IPS-18a (cell line): ENCODE measurements at regions not wholly inside any gene's neighbourhood (a gene's known extent, or its start where the extent isn't known, plus 50 kb on each side); places are given as distances from the start of the nearest gene placed in this dataset.

Source experiments
- H3K27ac ChIP-seq: one replicate; pipeline ENCODE4 v1.5.1; 2013; ENCODE audit warnings: low read length
- H3K27me3 ChIP-seq: one replicate; pipeline ENCODE4 v1.6.1; 2013; ENCODE audit warnings: mild to moderate bottlenecking, low read length; ENCODE audit not compliant: control insufficient read depth, insufficient read depth
- H3K36me3 ChIP-seq: one replicate; pipeline ENCODE4 v1.6.1; 2013; ENCODE audit warnings: low read depth, low read length; ENCODE audit not compliant: control insufficient read depth
- H3K4me1 ChIP-seq: one replicate; pipeline ENCODE4 v1.6.1; 2013; ENCODE audit warnings: low read depth, low read length; ENCODE audit not compliant: control insufficient read depth
- H3K4me3 ChIP-seq: one replicate; pipeline ENCODE4 v1.5.1; 2013; ENCODE audit warnings: low read length
- H3K9ac ChIP-seq: one replicate; pipeline ENCODE4 v1.6.1; 2013; ENCODE audit warnings: mild to moderate bottlenecking, low read length, moderate library complexity
- H3K9me3 ChIP-seq: one replicate; pipeline ENCODE4 v1.6.1; 2013; ENCODE audit warnings: low read depth, low read length; ENCODE audit not compliant: control insufficient read depth

- no peak overlapping the region for H3K9ac ChIP-seq
- peaks cover 40% of the 10 kb centered on the region for H3K4me1 ChIP-seq
Observed at GRCh38 chr9:24488896-24489295, 56.8 kb downstream of the IZUMO3 start.

GRCh38 chr9:24487946-24488345 is 57.8 kb downstream of the IZUMO3 start:
- Histone ChIP-seq H3K9me3 (no peaks in the 10 kb centered on the region), H3K27ac (no peak overlapping the region), H3K4me3 (no peak overlapping the region), H3K4me1 (peaks cover 42% of the 10 kb centered on the region), H3K36me3 (no peaks in the 10 kb centered on the region), H3K27me3 (no peaks in the 10 kb centered on the region), H3K9ac (no peak overlapping the region)

More at GRCh38 chr9:24488896-24489295, 56.8 kb downstream of the IZUMO3 start:
- Histone ChIP-seq H3K27me3 (no peaks in the 10 kb centered on the region), H3K9me3 (no peaks in the 10 kb centered on the region), H3K4me3 (no peak overlapping the region), H3K36me3 (no peaks in the 10 kb centered on the region), H3K27ac (no peak overlapping the region)

GRCh38 chr9:24487250-24487861 is 58.3 kb downstream of the IZUMO3 start:
- H3K9me3 ChIP-seq: no peaks in the 10 kb centered on the region
- H3K4me1 ChIP-seq: peaks cover 42% of the 10 kb centered on the region
- no peak overlapping the region for H3K27ac ChIP-seq
- no peaks in the 10 kb centered on the region for H3K27me3 ChIP-seq
- H3K4me3 ChIP-seq: no peak overlapping the region
- no peak overlapping the region for H3K9ac ChIP-seq
- H3K36me3 ChIP-seq: no peaks in the 10 kb centered on the region

- Histone ChIP-seq H3K4me3 (no peak overlapping the region), H3K27ac (no peak overlapping the region), H3K36me3 (no peaks in the 10 kb centered on the region), H3K9ac (no peak overlapping the region), H3K27me3 (no peaks in the 10 kb centered on the region), H3K4me1 (peaks cover 21% of the 10 kb centered on the region), H3K9me3 (no peaks in the 10 kb centered on the region)
Observed at GRCh38 chr9:24479361-24480059, 66.2 kb downstream of the IZUMO3 start.

- no peaks in the 10 kb centered on the region for H3K27me3 ChIP-seq
- H3K27ac ChIP-seq: no peak overlapping the region
- no peaks in the 10 kb centered on the region for H3K36me3 ChIP-seq
- no peak overlapping the region for H3K4me3 ChIP-seq
- H3K9ac ChIP-seq: no peak overlapping the region
- peaks cover 15% of the 10 kb centered on the region for H3K4me1 ChIP-seq
- H3K9me3 ChIP-seq: no peaks in the 10 kb centered on the region
Observed at GRCh38 chr9:24464319-24464951, 81.3 kb downstream of the IZUMO3 start.

GRCh38 chr9:24462951-24463350 is 82.7 kb downstream of the IZUMO3 start:
- Histone ChIP-seq H3K9me3 (no peaks in the 10 kb centered on the region), H3K27ac (no peak overlapping the region), H3K9ac (no peak overlapping the region), H3K36me3 (no peaks in the 10 kb centered on the region), H3K27me3 (no peaks in the 10 kb centered on the region), H3K4me3 (no peak overlapping the region), H3K4me1 (peaks cover 15% of the 10 kb centered on the region)

GRCh38 chr9:24460781-24461180 is 84.9 kb downstream of the IZUMO3 start:
- Histone ChIP-seq H3K4me1 (peaks cover 15% of the 10 kb centered on the region), H3K4me3 (no peak overlapping the region), H3K36me3 (no peaks in the 10 kb centered on the region), H3K27me3 (no peaks in the 10 kb centered on the region), H3K27ac (no peak overlapping the region), H3K9me3 (no peaks in the 10 kb centered on the region), H3K9ac (no peak overlapping the region)

GRCh38 chr9:24459953-24460352 is 85.7 kb downstream of the IZUMO3 start:
- H3K9ac ChIP-seq: no peak overlapping the region
- no peaks in the 10 kb centered on the region for H3K27me3 ChIP-seq
- peaks cover 8% of the 10 kb centered on the region for H3K4me1 ChIP-seq
- H3K4me3 ChIP-seq: no peak overlapping the region
- H3K9me3 ChIP-seq: no peaks in the 10 kb centered on the region
- H3K27ac ChIP-seq: no peak overlapping the region
- no peaks in the 10 kb centered on the region for H3K36me3 ChIP-seq

- H3K9me3 ChIP-seq: no peaks in the 10 kb centered on the region
- no peak overlapping the region for H3K27ac ChIP-seq
- H3K9ac ChIP-seq: no peak overlapping the region
- H3K4me3 ChIP-seq: no peak overlapping the region
- no peaks in the 10 kb centered on the region for H3K36me3 ChIP-seq
- H3K27me3 ChIP-seq: no peaks in the 10 kb centered on the region
- no peaks in the 10 kb centered on the region for H3K4me1 ChIP-seq
Observed at GRCh38 chr9:24451346-24451745, 94.4 kb downstream of the IZUMO3 start.

- Histone ChIP-seq H3K27ac (no peak overlapping the region), H3K4me1 (no peaks in the 10 kb centered on the region), H3K9me3 (no peaks in the 10 kb centered on the region), H3K27me3 (no peaks in the 10 kb centered on the region), H3K4me3 (no peak overlapping the region), H3K9ac (no peak overlapping the region), H3K36me3 (no peaks in the 10 kb centered on the region)
Observed at GRCh38 chr9:24449976-24450375, 95.7 kb downstream of the IZUMO3 start.

GRCh38 chr9:24439456-24439855 is 106.2 kb downstream of the IZUMO3 start:
- no peak overlapping the region for H3K9ac ChIP-seq
- no peaks in the 10 kb centered on the region for H3K27me3 ChIP-seq
- H3K4me1 ChIP-seq: peaks cover 6% of the 10 kb centered on the region
- no peak overlapping the region for H3K27ac ChIP-seq
- H3K9me3 ChIP-seq: no peaks in the 10 kb centered on the region
- no peak overlapping the region for H3K4me3 ChIP-seq
- H3K36me3 ChIP-seq: no peaks in the 10 kb centered on the region

- H3K9me3 ChIP-seq: no peaks in the 10 kb centered on the region
- no peaks in the 10 kb centered on the region for H3K36me3 ChIP-seq
- no peak overlapping the region for H3K4me3 ChIP-seq
- no peak overlapping the region for H3K9ac ChIP-seq
- no peaks in the 10 kb centered on the region for H3K27me3 ChIP-seq
- no peak overlapping the region for H3K27ac ChIP-seq
- peaks cover 6% of the 10 kb centered on the region for H3K4me1 ChIP-seq
Observed at GRCh38 chr9:24438876-24439275, 106.8 kb downstream of the IZUMO3 start.
